NCI-H524 treated with DMSO at 0.1 percent for 48 hours (cell line): ENCODE measurements at regions not wholly inside any gene's neighbourhood (a gene's known extent, or its start where the extent isn't known, plus 50 kb on each side); places are given as distances from the start of the nearest gene placed in this dataset.

Source experiments
- DNase-seq: peaks from one replicate; lab custom pipeline; 2025; lab: John Stamatoyannopoulos, UW

DNA sequence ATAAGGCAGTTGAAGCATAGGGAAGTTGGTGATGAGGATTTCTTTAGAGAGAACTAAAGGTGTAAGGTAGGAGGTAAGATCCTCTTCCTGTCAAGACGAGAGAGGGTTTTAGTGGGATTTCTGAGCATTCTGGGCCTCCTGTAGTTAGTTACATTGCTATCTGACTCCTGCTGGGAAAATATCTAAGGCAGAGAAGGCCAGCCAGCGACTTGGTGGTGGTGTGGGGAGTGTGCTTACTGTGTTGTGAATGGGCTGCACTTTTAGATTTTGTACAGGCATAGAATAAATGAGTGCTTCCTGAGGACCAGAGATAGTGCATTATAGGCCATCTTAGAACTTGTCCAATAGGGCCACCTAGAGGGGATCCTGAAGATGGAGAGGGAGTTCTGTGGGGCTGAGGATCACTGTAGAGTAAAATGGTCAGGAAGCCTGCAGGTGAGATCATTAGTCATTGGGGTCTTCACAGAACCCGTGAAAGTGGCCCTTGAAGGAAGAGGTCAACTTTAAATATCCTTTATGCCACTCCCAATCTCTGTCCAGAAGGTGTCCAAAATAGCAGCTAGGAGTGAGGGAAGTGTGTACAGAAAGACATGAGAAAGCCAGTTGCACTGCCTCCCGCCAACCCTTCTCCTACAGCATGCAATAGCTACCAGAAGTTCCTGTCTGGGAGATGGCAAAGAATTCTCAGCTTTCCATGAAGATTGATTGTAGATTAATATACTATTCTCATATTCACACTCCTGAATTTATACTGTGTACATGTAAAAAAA lies 266.6 kb downstream of the POLR1F start:
- no peak for DNase-seq

DNA sequence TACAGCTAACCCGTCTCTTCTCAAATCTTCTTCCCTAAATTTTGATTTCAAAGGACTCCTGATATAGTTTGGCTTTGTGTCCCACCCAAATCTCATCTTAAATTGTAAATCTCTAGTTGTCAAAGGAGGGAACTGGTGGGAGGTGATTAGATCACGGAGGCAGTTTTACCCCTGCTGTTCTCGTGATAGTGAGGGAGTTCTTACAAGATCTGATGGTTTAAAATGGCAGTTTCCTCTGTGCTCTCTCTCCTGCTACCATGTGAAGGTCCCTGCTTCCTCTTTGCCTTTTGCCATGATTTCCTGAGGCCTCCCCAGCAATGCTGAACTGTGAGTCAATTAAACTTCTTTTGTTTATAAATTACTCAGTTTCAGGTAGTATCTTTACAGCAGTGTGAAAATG lies 269.3 kb downstream of the POLR1F start:
- no peak for DNase-seq

DNA sequence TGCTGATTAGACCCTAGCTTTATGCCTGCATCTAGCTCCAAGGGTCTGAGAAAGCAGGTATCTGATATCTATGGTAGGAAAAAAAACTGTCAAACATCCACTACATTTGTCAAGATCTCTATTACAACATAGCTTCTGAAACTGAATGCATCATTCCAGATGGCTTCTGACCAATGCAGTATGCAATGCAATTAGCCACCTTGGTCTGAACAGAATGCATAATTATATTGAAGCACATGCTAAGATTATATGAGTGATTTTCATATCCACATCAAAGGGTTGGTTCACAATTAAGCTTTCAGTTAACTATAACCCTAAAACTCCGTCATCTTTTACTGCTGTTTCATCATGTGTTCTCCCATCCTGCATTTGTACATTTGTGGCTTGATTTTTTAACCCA lies 271.4 kb downstream of the POLR1F start:
- DNase-seq: no peak

DNA sequence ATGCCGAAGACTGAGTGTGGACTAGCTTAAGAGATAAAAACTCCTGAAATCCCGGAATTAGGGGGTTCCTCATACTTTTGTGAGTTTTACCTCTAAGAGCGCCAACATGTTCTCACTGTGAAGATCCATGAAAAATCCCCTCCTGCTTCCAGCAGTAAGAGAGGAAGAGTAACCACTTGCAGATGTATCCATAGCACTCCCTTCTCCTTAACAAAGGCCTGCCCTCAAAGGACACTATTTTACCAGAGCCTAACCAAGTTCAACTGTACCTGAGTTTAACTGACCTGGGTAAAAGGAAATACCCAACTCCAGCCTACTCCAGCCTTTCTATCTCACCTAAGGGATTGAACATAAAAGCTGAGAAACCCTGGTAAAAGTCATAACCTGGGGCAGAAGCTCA lies 280.9 kb downstream of the POLR1F start:
- no peak for DNase-seq

DNA sequence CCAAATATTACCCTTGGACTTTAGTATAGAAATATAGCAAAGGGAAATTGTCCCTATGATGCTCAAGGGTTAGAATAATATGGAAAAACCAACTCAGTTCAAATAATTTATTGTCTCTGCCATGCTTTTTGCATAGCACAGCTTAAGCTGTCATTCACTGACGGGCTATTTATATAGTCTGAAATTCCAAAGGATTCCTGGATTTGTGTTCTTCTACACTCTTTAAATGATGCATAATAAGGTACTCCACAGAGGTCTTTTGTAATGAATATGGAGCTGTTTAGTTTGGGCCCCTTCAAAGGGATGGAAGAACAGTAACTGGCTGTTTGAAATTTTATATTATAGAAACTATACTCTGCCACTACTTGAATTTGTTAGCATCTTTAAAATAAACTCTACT lies 276.6 kb upstream of the FERD3L start:
- no peak for DNase-seq

DNA sequence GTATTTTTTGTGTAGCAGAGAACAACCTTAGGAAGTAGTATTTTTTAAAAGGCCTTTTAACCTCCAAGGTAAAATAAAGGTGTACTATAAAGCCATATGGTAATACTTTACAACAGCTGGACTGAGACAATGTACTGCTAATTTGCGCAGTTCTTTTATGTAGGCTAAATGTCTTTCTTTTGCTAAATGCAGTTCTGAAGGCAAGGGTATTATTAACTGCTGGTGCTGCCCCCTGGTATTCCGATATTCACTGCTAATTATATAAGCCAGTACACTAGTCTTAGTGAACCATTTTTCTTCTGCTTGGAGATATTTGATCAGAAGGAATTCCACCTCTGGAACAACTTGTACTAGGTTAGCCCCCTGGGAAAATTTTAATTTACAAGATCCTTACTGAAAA lies 272.0 kb upstream of the FERD3L start:
- DNase-seq: no peak

DNA sequence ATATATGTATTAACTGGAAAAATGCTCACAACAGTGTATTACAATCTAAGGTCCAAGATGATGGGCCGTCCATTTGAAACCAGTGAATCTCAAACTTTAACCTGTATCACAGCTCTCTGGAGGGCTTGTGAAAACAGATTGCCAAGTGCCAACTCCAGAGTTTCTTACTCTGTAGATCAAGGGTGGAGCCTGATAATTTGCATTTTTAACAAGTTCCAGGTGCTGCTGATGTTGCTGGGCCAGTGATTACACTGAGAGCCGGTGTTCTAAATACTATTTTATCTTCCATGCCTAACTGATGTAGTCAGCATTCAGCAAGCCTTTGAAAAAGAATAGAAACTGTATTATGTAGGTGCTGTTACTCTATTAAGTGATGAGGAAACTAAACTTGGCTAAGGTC lies 269.9 kb upstream of the FERD3L start:
- DNase-seq: no peak

DNA sequence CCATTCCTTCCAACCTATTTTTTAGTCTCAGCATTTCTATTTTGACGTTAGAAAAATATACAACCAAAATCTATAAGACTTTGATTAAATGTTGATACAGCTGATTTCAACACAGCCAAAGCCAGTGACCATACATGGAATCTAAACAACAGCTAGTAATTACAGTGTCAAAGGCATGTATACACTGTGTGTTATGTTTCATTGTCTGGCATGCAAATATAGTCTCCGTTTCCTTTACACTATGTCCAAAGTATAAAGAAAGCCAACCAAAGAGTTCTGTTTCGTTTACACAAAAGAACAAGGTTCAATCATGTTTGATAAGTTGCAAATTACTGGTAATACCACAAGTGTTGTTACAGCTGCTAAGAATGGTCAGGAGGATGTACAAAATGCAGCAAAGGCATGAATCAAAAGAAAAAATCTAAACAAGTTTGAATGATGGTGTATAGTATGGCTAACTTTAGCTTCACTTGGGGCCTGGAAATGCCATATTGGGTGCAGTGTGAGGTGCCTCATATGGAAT lies 268.3 kb upstream of the FERD3L start:
- DNase-seq: no peak

DNA sequence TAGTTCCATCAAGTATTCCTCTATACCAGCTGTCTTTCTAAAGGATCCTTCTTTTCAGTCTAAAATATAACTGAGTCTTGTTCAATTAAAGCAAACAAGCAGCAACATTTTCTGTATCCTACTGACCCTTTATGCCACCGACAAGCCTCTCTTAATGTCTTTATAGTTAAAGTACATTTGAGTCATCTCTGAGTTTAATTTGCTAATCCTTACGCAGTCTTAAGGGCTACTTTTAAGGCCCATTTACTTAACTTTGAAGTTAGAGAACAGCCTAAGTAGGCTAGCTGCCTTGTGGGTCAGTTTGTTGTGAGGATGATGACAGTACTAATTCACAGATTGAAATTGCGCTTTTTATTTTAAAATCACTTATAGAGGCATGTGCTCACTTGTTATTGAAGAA lies 265.5 kb upstream of the FERD3L start:
- no peak for DNase-seq

DNA sequence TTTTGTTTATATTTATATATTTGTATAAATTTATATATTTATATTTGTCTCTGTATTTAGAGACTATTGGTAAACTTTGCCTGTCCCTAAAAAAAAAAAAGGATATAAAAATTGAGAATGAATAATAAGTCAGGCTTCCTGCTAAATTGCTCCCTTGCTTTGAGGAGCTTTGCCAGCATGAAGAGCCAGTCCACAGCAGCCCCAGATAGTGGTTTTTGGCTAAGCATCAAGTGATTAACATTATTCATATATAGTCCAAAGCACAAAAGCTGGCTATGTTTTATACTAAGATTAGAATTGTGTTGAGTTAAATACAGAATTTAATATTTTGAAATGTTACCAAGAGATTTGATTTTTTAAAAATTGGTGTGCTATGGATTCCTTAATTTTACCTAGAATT lies 264.9 kb upstream of the FERD3L start:
- no peak for DNase-seq

DNA sequence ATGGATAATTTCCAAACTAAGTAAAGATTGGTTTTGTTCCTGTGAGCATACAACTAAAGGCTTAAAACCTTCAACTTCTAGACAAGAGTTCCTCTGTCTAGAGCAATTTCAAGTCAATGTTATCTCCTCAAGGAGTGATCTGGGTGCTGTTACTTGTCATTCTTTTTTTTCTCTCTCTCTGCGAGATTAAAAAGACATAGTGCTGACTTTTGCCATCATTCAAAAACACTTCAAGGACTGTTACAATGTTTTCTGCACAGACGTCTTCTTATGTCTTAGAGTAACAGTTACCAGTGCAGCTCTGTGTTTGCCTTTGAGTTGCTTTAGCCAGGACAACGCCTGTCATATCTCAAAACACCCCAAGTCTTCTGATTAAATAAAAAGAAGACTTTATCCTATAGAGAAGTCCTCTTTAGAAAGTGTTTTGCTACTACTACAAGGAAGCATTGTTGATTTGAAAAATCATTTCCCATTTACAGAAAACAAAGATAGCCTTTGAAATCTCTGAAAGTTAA lies 263.5 kb upstream of the FERD3L start:
- no peak for DNase-seq

DNA sequence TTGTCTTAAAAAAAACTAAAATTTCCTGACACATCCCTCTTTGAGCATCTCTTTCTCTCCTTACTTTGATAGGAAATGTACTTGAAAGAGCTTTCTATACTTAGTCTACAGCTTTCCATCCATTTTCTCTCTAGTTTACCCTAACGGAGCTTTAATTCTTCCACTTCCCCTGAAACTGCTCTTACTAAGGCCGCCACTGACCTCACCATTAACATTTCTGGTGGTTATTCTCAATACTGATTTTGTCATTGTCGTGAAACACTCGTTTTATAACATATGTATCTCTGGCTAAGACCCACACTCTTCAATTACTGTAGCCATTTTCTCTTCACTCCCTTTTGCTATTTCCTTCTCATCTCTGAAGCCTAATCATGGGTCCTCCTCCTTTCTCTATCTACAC lies 262.0 kb upstream of the FERD3L start:
- DNase-seq: no peak

DNA sequence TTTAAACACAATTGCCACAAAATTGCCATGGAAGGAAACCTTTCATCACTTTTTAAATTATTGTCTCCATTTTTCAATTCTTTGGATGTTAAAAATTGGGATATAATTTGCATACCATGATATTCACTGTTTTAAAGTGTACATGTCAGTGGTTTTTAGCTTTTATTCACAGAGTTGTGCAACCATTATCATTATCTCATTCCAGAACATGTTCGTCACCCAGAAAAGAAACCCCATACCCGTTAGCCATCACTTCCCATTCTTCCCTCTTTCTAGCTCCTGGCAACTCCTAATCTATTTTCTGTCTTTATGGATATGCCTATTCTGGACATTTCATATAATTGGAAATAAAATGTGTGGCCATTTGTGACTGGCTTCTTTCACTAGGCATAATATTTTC lies 260.3 kb upstream of the FERD3L start:
- DNase-seq: no peak

DNA sequence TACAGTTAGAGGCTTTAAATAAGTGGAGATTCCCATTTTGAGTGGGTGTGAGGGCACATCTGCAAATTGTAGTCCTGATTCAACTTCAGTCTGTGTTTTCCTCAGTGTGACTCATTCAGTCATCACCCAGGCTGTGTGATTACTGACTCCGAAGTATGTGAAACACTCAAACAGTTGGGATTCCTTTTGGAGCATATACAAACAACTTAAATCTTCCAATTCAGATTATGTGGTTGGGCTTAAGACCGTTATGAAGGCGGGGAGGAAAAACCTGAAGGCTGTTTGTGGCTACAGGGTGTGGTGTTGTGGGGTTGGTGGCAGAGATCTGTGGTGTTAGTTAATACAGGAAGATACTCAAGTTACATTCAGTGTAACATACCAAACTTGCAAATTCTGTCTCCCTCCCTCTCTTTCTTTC lies 259.7 kb upstream of the FERD3L start:
- no peak for DNase-seq

DNA sequence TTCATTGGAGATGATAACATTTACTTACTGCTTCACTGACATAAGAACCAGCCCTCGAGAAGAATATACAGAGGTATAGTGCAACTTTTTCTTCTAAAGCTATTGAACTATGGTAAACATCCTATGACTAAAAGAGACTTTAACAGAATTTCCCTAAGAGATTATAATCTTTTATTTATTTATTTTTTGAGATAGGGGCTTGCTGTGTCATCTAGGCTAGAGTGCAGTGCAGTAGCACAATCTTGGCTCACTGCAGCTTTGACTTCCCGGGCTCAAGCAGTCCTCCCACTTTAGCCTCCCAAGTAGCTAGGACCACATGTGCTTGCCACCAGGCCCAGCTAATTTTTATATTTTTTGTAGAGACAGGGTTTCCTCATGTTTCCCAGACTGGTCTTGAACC lies 258.5 kb upstream of the FERD3L start:
- DNase-seq: no peak

DNA sequence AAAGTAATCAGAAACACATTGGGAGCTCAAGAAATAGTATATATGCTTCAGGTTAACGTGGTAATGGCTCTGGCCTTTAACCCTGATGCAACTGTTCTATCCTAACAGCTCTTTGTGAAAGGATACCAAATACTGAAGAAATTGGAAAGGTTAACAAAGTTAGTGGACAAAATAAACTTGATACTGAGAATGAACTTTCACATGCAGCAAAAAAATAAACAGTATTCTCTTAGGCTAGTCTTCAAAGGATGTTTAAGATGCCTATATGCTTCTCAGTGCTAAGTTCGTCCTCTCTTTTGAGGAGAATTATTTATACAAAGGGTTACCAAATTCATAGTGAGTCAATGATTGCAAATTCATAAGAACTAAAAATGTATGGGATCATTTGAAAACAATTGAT lies 256.2 kb upstream of the FERD3L start:
- no peak for DNase-seq

DNA sequence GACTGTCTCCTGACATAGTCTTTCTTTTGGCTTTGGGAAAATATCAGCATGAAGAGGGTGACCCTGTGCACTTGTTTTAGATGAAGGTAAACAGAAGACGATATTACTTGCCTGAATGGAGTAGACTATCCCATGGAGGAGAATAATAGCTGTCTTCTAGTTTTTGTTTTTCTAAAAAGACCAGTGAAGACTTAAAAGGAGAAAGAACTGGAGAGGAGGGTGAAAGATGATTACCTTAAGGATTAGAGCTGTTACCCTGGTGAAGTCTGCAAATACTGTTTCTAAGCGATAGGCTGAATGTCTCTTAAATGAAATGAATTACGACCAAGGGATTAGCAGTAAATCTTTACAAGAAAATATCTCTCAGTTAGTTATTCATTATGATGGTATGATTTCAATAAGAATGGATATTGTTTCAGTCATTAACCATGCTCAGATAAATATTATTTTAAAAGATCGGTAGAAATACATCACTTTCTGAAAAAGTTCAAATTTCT lies 255.6 kb upstream of the FERD3L start:
- no peak for DNase-seq

DNA sequence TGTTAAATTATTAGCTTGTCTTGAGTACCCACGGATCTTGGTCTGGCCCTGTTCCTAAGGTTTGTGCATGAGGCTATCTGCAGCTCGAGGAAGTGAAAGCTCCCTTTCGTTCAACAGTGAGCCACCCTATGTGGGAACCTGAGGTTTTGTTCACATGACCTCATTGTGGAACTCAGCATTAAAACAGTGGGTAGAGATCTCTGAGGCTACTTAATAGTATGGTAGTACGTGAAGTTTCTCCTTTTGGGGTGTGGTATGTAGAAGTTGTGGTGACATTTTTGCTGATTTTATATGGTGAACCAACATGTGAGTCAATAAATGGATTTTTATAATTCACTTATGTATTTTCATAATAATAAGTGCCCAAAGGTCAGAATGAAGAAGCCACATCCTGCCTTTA lies 252.7 kb upstream of the FERD3L start:
- DNase-seq: no peak

DNA sequence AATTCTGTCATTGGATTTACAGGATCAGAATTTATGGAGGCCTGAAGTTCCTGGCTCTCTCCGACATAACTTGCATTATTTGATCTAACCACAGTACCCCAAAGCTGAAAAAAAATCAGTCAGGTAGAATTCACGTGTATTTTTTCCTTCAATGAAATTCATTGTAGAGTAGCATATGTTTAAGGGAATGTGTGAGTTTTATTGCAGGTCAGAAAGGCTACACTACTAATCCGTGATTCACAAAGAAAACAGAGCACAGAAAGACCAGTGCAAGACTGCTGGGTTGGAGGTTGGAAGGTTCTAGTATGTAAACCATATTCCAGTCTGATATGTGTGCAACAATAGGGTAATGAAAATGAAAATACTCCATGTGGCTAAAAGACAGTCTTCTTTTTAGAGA lies 247.0 kb upstream of the FERD3L start:
- no peak for DNase-seq

DNA sequence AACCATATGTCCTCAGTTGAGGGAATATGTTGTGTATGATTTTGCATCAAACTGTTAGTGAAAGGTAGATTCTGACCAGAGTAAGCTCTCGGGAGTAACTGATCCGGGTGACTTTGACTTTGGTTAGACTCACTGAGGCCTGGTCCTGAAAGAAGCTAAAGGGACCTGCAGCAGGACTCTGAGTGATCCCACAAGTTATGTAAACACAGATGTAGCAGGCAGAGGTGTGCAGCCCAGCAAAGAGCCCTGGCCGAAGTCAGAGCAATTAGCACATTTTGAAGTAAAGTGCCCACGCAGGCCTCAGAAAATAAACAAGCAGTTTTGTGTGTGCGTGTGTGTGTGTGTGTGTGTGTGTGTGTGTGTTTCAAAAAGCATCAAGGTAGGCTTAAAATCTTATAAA lies 245.6 kb upstream of the FERD3L start:
- DNase-seq: no peak

DNA sequence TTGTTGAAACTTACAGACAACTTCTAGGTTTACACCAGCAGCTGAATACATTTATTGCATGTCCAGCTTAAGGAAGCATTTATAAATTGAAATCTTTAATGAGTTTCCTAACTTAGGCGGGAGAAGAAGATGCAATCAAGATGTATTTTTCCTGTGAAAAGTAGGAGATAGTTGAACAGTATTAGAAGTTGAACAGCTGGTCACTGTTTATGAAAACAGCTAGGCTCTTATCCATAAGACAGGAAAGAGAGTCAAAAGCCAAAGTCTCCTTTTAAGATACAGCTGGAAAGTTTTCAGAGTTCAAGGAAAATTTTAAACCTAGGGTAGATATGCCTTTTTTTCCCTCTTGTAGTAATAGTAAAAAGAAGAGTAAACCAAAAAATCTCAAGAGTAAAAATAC lies 236.1 kb upstream of the FERD3L start:
- no peak for DNase-seq

DNA sequence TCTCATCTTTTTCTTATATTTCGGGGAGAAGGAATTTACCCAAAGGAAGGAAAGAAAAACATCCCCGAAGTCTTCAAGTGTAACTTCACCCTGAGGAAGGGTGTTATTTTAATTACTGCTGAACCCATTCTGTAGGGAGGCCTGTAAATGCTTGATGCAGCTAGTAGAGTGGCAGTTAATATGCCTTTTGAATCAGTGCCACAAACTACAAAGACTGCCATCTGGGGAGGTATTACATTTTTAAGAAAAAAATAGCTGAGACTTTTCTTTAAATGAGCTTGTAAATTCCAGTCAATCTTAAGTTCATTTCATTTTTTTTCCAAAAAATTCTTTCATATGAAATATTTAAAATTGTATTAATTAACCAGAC lies 233.1 kb upstream of the FERD3L start:
- DNase-seq: peak; percentile 41

DNA sequence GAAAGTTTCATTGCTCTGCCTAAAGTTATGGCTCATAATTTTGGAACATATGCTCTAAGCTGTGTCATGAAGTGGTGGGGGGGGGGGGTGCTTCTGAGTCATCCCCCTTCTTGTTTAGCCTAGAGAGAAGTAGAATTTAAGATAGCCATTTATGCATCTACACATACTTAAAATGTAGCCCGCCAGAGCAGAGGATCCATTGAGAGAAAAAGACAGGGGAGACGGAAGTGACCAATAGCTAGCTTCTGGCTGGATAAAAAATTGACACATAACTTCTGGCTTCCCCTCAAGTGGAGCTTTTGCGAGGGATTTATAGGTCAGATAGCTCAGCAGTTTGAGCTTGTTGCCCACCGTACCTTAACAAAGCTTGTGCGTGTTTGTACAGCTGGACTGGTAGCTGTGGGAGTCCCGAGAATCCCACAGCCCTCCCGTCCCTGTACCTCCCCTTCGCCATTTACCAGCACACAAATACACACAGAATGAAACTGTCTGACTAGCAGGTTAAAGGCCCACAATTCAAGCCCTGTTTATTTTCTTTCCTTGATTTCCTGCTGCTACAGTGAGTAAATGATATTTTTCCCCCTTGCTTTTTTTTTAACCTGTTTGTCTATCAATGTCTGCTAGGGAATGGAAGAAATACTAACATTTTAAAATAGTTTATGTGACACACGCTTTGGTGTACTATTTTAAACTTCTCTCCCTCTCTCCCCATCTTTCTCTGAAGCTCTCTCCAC lies 232.6 kb upstream of the FERD3L start:
- DNase-seq: peak; percentile 14
